Ovary (tissue), 3 donors: ENCODE measurements at regions not wholly inside any gene's neighbourhood (a gene's known extent, or its start where the extent isn't known, plus 50 kb on each side); places are given as distances from the start of the nearest gene placed in this dataset.

Experiments
- POLR2A ChIP-seq: fragments of 450-650 bp; IDR thresholded peaks from one replicate; pipeline ENCODE4 v1.6.1; 2017; ENCODE audit warnings: antibody characterized with exemption, mild to moderate bottlenecking, moderate library complexity
- TF ChIP-seq, protein P1 (sequence below), 3 donors: fragments of 450-650 bp in 2 of 3; fragments of 200-600 bp in 1 of 3; IDR thresholded peaks; one replicate each; pipeline versions ENCODE4 v1.5.1 to v1.8.0; 2016 to 2022; ENCODE audit warnings: antibody characterized with exemption in 3 of 3, mild to moderate bottlenecking in 1 of 3
- donor health status: DM: no; HTN: no; CAD: no.

DNA sequence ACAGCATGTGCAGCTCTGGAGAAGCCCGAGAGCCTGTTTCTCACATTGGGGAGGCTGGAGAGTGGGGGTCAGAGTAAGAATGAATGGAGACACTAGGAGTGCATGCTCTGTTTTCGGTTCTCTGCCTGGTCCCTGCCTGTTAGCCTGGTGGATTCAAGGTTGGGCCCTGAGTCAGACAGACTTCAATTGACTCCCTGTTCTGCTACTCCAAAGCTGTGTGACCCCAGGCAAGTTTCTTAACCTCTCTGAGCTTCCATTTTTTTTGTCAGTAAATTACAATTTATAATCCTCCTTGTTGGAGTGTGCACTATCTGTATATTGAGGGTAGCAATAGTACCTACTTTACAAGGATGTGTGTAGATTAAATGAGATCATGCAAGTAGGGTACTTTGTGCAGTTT lies 102.6 kb upstream of the ESRRB start:
- TF ChIP-seq, protein P1, sequence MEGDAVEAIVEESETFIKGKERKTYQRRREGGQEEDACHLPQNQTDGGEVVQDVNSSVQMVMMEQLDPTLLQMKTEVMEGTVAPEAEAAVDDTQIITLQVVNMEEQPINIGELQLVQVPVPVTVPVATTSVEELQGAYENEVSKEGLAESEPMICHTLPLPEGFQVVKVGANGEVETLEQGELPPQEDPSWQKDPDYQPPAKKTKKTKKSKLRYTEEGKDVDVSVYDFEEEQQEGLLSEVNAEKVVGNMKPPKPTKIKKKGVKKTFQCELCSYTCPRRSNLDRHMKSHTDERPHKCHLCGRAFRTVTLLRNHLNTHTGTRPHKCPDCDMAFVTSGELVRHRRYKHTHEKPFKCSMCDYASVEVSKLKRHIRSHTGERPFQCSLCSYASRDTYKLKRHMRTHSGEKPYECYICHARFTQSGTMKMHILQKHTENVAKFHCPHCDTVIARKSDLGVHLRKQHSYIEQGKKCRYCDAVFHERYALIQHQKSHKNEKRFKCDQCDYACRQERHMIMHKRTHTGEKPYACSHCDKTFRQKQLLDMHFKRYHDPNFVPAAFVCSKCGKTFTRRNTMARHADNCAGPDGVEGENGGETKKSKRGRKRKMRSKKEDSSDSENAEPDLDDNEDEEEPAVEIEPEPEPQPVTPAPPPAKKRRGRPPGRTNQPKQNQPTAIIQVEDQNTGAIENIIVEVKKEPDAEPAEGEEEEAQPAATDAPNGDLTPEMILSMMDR (IDR thresholded peaks at IDR 0.05), result no peak
- no peak for TF ChIP-seq POLR2A
